ENCODE measurements at regions not wholly inside any gene's neighbourhood (a gene's known extent, or its start where the extent isn't known, plus 50 kb on each side); places are given as distances from the start of the nearest gene placed in this dataset.
"Not testable (repeated sequence)": the region's sequence is repeated elsewhere in the genome, so short reads cannot be mapped to it uniquely, and the experiment has no call there.

DNA sequence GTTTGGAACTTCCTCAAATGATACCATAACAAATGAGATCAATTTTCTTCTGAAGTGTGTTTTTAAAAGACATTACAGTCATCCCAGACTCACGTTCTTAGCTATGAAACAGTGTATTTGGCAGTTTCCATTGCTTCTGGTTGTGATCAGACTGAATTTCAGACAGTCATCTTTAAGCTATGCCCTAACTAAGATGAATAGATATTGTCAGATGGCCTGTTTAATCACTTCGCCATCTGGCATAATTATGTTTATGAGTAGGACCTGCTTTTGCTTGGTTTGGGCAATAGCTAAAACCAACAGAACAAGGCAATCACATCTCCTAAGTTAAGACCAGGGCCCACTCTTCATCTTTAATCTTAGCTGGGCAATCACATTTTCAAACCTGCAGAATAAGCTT is 313.1 kb downstream of the SV2B start:
- no peak for DNase-seq (ENCODE audit: low read depth in 1 of 2, low spot score in 1 of 2)

DNA sequence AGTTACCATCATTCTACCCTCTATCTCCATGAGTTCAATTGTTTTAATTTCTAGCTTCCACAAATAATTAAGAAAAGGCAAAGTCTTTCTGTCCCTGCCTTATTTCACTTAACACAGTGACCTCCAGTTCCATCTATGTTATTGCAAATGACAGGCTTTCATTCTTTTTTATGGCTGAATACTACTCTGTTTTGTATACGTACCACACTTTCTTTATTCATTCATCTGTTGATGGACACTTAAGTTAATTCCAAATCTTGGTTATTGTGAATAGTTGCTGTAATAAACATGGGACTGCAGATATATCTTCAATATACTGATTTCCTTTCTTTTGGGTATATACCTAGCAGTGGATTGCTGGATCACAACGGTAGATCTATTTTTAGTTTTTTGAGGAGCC is 314.1 kb downstream of the SV2B start:
- no peak for DNase-seq (ENCODE audit: low read depth in 1 of 2, low spot score in 1 of 2)

DNA sequence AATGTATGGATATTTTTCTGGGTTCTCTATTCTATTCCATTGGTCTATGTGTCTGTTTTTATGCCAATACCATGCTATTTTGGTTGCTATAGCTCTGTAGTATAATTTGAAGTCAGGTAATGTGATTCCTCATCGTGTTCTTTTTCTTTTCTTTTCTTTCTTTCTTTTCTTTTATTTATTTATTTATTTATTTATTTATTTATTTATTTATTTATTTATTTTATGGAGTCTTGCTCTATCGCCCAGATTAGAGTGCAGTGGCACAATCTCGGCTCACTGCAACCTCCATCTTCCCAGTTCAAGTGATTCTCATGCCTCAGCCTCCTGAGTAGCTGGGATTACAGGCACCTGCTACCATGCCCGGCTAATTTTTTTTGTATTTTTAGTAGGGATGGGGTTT is 315.2 kb downstream of the SV2B start:
- DNase-seq (ENCODE audit: low read depth in 1 of 2, low spot score in 1 of 2) = not testable (repeated sequence)

DNA sequence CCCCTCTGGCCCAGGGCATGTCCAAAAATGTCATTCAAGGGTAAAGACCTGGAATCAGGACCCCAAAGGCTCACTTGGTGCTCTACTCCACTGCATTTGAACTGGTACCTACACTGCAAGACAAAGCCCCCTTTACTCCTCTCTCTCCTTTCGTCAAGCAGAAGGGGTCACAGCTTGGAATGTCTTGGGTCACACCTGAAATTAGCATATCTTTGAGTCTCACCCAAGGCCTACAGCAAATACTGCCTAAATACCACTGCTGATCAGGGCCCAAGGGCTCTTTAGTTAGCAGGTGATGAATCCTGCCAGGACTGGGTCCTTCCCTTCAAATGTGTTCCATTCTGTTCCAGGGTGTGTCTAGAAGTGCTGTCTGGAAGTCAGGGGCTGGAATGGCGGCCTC is 320.6 kb downstream of the SV2B start:
- DNase-seq (ENCODE audit: low read depth in 1 of 2, low spot score in 1 of 2) = no peak

- no peak for DNase-seq (ENCODE audit: low read depth in 1 of 2, low spot score in 1 of 2)
Measured at GRCh38 chr15:91422797-91423196, 322.7 kb downstream of the SV2B start.

DNA sequence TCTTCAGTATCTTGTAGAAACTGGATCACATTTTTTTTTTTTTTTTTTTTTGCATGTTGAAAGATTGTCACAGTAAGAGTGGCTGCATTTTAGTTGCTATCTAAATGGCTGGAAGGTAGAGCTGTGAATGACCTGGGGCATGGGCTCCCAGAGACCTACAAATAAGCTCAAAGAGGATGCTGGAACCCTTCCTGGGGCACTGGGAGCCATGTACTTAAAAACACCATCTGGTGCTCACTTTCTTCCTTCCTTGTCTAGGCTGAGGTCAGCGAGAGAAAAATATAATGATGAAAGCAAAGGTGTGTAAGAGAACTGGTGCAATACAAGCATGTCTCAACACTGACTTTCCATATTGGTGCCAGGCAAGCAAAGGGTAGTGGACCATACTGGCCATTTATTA is 323.9 kb downstream of the SV2B start:
- no peak for DNase-seq (ENCODE audit: low read depth in 1 of 2, low spot score in 1 of 2)

GRCh38 chr15:91426412-91426811 is 326.4 kb downstream of the SV2B start:
- DNase-seq (ENCODE audit: low read depth in 1 of 2, low spot score in 1 of 2) = no peak

DNA sequence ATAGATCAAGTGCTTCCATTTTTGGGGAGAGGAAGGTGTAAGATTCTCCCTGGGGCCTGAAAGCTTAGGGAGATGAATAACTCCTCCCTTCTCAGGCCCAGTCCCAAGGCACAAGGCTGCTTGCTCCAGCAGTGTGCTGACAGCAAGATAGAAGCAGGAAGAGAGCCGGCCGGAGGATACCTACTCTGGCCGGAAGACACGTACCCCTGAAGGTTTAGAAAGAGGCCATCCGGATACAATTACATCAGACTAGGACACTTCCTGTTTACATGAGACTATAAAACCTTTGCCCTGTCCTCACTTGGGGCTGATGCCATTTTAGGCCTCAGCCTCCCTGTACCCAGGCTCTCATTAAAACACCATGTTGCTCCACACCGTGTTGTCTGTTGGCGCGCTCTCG is 329.9 kb downstream of the SV2B start:
- DNase-seq (ENCODE audit: low read depth in 1 of 2, low spot score in 1 of 2) = no peak

DNA sequence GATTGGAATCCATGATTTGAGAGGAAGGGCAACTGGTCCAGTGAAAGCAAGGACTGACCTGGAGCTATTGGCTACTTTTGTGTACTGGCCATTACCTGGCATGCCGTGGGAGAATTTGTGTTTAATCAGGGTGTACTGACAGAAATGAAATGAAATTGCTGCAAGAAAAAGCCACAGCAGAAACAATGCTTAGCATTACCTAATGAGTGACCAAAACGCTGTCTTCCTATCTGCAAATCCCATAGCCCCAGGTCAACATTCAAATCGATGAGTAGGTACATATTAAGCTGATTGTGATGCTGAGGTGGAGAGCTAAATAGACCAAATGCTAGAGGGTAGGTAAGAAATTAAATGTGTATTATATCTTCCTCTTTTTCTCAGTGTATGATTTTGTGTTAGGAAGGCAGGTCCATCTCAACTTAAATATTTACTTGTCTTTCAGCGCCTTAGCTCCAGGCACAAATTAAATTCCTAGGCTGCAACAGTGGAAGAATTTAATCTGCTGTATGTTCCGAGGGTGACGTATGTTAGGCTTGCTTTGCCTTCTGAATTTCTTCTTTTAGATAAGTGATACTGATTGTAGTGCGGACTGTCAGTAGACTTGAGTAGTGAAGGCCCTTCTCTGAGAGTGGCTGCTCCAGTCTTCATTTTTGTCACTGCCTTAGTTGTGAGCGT is 331.1 kb downstream of the SV2B start:
- DNase-seq (ENCODE audit: low read depth in 1 of 2, low spot score in 1 of 2) = no peak

- DNase-seq (ENCODE audit: low read depth in 1 of 2, low spot score in 1 of 2) = no peak
Measured at GRCh38 chr15:91435113-91435512, 335.1 kb downstream of the SV2B start.

- DNase-seq (ENCODE audit: low read depth in 1 of 2, low spot score in 1 of 2) = no peak
Measured at GRCh38 chr15:91444656-91445055, 344.6 kb downstream of the SV2B start.

DNA sequence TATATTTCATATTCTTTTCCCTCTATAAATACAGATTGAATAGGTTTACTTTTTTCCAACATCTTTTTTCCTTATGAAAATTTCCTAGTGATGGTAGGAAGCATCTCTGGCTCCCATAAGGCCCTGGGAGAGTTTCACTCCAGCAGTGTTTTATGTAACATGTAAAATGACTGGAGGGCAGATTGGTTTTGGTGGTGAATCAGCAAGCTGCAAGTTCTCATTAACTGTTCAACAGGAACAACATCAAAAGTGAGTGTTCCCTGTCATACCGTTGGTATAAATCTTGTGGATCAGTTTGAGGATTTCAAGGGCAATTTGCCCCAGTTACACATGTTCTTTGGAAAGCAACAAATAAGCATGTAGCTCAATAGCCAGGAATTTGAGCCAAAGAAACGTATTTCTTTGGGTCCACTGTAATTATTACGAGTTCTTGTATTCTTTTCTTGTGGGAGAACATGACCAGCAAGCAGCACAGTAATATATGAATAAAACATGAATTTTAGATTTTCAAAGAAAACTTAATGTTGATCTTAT is 345.7 kb downstream of the SV2B start:
- DNase-seq (ENCODE audit: low read depth in 1 of 2, low spot score in 1 of 2) = no peak

GRCh38 chr15:91447991-91448644 is 348.1 kb downstream of the SV2B start:
- DNase-seq (ENCODE audit: low read depth in 1 of 2, low spot score in 1 of 2) = no peak

DNA sequence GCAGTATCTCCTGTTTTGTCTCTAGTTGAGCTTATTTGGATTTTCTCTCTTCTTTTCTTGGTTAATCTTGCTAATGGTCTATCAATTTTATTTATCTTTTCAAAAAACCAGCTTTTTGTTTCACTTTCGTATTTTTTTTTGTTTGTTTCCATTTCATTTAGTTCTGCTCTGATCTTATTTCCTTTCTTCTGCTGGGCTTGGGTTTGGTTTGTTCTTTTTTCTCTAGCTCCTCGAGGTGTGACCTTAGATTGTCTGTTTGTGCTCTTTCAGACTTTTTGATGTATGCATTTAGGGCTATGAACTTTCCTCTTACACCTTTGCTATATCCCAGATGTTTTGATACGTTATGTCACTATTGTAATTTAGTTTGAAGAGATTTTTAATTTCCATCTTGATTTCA is 353.3 kb downstream of the SV2B start:
- DNase-seq (ENCODE audit: low read depth in 1 of 2, low spot score in 1 of 2) = not testable (repeated sequence)

- no peak for DNase-seq (ENCODE audit: low read depth in 1 of 2, low spot score in 1 of 2)
Measured at GRCh38 chr15:91456251-91456718, 356.2 kb downstream of the SV2B start.

DNA sequence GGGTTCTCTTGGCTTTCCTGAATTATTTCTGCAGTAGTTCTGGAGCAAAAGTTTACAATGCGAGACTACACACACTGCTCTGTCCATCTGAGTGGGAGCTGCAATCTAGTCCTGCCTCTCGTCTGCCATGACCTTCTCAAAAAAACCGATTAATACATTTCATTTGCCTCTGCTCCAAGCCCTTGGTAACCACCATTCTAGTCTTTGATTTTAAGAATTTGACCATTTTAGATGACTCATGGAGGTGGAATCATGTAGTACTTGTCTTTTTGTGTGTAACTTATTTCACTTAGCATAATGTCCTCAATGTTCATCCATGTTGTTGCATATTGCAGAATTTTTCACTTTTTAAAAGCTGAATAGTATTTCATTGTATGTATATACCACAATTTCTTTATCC is 356.9 kb downstream of the SV2B start:
- DNase-seq (ENCODE audit: low read depth in 1 of 2, low spot score in 1 of 2) = no peak

- no peak for DNase-seq (ENCODE audit: low read depth in 1 of 2, low spot score in 1 of 2)
Measured at GRCh38 chr15:91461377-91461776, 361.3 kb downstream of the SV2B start.

DNA sequence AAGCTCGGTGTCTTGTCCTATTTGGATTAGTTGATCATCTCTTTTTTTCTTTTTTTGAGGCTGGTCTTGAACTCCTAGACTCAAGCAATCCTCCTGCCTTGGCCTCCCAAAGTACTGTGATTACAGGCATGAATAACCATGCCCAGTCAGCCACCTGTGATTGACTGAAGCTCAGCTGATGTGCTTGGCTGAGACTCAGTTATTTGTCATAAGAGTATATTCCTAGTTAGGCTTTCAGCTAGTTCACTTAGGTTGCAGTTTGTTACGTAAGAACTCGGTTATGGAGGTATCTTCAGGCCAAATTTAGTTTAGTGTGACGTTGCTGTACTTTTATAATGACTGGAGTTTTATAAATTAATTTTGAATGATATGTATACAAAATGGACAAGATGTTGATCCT is 365.0 kb downstream of the SV2B start:
- DNase-seq (ENCODE audit: low read depth in 1 of 2, low spot score in 1 of 2) = no peak

DNA sequence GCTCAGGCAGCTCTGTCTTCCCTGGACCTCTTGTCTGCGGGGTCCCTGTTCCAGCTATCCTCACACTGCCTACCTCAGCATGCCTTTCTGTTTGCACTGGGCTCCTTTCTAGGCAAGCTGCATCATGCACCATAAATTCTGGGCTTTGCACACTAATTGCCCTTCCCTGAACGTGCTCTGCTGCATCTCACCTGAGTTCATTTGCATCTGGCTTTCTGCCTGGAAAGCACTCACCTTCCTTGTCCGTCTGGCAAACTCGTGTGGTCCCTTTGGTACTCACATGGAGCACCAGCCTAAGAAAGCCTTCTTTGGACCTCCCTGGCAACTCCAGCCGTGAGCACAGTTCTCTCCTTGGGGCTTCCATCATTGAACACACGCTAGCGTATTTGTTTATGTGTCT is 365.6 kb downstream of the SV2B start:
- DNase-seq (ENCODE audit: low read depth in 1 of 2, low spot score in 1 of 2) = no peak

GRCh38 chr15:91468871-91469580 is 369.0 kb downstream of the SV2B start:
- no peak for DNase-seq (ENCODE audit: low read depth in 1 of 2, low spot score in 1 of 2)

DNA sequence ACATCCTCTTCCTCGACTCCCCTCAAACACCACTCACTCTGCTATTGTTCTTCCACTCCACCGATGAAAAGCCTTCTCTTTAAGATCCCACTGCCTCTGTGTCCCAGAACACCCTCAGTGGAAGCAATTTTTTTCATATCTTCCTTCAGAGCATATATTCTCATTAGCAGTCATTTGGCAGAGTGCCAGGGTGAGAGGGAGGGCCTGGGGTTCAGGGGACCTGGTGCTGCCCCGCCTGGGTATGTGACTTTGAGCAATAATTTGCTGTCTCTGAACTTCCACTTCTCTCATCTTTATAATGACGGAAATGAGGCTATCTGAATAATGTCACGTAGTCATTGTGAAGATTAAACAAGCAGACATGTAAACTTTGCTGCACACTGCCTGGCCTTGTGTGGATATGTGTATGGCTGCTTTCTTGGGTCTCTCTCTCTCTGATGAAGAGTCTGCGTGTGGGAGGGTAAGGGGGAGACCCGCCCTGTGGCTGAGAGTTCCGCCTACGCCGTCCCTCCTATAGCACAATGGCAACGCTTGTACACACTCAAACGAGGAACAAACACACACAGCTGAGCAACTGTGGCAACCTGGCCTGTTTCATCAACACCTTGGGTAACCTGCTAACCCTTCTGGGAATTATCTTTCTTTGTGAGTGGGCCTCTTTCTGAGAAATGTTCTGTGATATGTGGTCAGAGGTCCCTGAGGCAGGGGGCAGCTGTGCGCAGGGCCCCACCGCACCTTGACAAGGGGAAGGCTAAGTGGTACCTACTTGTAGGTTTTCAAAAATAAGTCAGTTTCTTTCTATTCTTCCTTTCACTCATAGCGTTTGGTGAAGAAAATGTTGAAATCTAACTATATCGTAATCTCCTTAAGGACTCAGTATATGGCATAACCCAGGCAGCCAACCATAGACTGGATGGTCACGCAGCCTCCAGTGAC is 369.8 kb downstream of the SV2B start:
- DNase-seq (ENCODE audit: low read depth in 1 of 2, low spot score in 1 of 2) = peak; percentile 22 to 29

All from stimulated activated CD4-positive, alpha-beta T cell treated with anti-CD3 and anti-CD28 coated beads, Interleukin-15, amount 100 ng/mL, for 1 hour (primary cell).